CD4-positive, alpha-beta T cell treated with Interleukin-2 at 100 ng/mL for 4 hours (primary cell): ENCODE measurements at regions not wholly inside any gene's neighbourhood (a gene's known extent, or its start where the extent isn't known, plus 50 kb on each side); places are given as distances from the start of the nearest gene placed in this dataset.
"Not testable (repeated sequence)": the region's sequence is repeated elsewhere in the genome, so short reads cannot be mapped to it uniquely, and the experiment has no call there.

ENCODE experiments used
- DNase-seq: peaks from one replicate; pipeline ENCODE4 v3.0.0-alpha.2; 2020; ENCODE audit warnings: low spot score

- no peak for DNase-seq
Observed at GRCh38 chr2:8558096-8558495, 123.8 kb upstream of the ID2 start.

GRCh38 chr2:8558956-8559355 is 122.9 kb upstream of the ID2 start:
- DNase-seq = no peak

GRCh38 chr2:8559805-8560204 is 122.1 kb upstream of the ID2 start:
- no peak for DNase-seq

DNA sequence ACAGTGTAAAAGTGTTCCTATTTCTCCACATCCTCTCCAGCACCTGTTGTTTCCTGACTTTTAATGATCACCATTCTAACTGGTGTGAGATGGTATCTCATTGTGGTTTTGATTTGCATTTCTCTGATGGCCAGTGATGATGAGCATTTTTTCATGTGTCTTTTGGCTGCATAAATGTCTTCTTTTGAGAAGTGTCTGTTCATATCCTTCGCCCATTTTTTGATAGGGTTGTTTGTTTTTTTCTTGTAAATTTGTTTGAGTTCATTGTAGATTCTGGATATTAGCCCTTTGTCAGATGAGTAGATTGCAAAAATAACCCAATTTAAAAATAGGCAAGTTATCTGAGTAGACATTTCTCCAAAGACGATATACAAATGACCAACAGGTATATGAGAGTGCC is 120.2 kb upstream of the ID2 start:
- not testable (repeated sequence) for DNase-seq

DNA sequence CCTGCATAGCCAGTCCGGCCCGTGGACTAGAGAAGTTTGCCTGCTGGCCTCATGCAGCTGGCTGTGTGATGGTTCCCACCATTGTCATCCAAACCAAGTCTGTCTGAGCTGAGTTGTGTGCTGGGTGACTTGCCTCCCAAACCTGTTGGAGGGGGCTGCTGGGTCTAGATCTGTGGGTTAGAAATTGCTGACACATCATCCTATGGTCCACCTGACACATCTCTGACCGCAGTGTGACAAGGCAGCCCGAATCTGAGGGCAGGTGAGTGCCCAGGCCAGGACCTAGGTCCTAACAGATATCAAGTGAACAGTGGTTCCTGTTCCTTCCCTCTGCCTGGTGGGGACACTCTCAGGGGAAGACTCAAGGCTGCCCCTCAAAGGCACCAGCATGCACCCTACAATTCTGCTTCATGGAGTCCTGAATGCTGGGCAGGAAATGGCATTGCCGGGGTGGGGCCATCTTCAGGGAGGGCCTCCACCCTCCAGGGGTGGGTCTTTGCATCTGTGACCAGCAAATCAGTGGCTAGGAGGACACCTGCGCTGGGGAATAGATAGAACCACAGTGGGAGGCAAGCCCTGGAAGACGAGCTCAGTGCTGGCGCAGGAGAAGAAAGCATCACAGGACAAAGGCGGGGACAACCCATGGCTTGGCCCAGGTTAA is 117.9 kb upstream of the ID2 start:
- DNase-seq = no peak

- DNase-seq = no peak
Observed at GRCh38 chr2:8564475-8564874, 117.4 kb upstream of the ID2 start.

GRCh38 chr2:8565399-8566154 is 116.3 kb upstream of the ID2 start:
- DNase-seq = no peak

DNA sequence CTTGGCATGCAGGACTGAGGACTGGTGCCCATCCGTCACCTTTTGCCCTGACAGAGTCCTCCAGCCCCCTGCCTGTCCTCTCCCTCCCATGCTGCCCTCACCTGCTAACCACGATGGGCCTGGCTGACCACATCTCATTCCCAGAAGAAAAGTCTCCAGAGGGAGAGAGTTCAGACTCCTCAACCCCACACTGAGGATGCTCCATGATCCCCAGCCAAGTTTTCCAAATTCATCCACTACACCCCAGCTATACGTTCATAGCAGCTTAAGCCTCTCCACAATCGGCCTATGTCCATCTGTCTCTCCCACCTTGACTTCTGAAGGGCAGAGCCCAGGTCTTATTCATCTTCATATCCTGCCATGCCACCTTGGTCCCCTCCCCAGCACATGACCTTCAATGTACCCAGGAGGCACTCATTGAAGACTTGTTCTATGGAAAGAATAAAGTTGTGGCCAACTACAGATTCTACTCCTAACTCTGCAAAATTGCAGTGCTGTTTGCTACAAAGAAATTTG is 115.6 kb upstream of the ID2 start:
- DNase-seq = no peak

GRCh38 chr2:8566774-8567468 is 114.9 kb upstream of the ID2 start:
- DNase-seq = no peak

DNA sequence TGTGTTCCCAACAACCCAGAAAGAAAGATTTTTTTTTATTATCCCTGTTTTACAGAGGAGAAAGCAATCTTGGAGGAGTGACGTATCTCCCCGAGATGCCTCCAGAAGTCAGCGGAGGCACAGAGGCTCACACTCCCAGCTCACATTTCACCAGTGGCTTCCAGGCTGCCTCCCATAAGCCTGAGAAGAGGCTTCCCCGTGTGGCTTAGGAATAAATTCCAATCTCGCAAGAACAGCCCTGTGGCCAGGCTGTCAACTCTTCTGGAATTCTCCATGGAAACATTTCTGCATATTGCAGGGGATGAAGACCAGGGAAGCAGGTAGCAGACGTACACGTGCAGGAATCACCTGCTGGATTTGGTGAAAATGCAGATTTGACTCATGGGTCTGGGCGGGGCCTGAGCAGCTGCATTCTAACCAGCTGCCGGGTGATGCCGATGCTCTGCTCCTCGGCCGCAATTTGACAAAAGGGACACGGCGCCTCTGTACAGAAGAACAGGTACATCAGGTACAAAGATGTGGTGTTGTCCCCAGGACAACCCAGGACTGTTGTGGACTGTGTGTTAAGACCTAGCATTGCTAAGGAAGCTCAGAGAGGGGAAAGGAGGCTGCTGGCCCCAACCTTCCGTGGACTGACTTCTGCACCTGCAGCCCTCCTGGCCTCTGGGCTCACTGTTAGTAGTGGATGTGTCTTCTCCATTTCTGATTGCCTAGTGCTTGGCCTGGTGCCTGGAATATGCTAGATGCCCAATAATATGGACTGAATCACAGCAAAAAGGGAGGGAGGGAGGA is 114.2 kb upstream of the ID2 start:
- no peak for DNase-seq

DNA sequence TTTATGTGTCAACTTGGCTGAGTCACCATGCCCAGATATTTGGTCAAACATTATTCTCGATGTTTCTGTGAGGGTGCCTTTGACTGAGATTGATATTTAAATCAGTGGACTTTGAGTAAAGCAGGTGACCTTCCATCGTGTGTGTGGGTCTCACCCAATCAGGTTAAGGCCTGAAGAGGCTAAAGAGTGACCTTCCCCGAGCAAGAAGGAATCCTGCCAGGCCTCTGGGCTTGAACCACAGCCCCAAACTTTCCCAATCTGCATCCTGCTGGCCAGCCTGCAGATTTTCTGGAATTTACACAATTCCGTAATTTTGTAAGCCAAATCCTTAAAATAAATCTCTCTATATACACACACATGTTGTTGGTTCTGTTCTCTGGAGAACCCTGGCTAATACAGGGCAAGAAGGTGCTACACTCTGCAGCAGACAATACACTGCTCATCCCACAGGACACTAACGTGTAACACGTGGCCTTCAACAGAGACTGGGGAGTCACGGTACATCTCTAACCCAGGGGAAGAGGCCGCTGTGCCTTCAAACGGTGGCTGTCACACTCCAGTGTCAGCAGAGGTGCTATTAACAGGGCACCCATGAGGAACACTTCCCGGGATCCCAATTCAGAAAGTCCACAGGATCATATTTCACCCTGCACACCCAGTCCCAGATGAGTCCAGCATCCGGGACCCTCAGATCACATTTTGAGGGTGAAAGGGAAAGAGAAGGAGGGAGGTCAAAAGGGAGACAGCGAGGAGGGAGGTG is 113.1 kb upstream of the ID2 start:
- DNase-seq = no peak

GRCh38 chr2:8569332-8569930 is 112.4 kb upstream of the ID2 start:
- no peak for DNase-seq

DNA sequence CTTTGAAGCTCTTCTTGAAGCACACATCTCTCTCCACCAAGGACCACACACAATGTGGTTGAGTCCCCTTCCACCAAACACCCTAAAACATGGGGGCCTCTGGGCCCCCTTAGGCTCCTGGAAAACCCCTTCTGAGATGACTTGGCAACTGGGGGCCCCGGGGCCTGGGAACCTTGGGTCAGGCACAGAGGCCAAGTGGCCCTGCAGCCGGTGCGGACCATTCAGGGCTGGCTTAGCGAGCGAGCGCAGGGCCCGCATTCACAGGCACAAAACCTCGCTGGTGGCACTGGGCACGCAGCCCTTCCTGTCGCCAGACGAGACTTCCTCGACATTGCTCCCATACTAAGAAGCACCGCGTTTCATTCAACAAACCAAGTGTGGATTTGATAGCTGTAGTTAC is 111.2 kb upstream of the ID2 start:
- no peak for DNase-seq

GRCh38 chr2:8571301-8571791 is 110.5 kb upstream of the ID2 start:
- DNase-seq = no peak

GRCh38 chr2:8571792-8572499 is 109.9 kb upstream of the ID2 start:
- DNase-seq = no peak

DNA sequence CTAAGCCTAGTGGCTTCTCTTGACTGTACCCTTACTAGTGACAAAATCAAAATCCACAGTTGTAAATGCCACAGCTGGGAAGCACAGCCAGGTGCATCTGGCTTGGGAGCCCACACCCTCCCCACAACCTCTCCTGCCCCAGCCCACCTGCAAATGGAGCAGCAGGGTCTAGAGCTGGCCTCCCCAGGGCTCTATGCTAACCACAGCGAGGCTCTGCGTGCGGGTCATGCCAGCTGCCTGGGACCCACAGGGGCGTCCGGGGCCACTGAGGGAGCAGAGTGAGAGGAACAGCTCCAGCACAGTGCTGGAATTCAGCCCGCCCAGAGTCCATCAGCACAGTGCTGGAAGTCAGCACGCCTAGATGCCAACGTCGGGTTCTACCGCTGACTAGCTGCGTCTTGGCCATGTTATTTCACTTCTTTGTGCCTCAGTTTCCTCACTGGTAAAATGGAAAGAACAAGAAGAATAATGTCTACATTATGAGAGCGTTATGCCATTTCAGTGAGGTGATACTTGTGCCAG is 109.1 kb upstream of the ID2 start:
- DNase-seq = no peak

DNA sequence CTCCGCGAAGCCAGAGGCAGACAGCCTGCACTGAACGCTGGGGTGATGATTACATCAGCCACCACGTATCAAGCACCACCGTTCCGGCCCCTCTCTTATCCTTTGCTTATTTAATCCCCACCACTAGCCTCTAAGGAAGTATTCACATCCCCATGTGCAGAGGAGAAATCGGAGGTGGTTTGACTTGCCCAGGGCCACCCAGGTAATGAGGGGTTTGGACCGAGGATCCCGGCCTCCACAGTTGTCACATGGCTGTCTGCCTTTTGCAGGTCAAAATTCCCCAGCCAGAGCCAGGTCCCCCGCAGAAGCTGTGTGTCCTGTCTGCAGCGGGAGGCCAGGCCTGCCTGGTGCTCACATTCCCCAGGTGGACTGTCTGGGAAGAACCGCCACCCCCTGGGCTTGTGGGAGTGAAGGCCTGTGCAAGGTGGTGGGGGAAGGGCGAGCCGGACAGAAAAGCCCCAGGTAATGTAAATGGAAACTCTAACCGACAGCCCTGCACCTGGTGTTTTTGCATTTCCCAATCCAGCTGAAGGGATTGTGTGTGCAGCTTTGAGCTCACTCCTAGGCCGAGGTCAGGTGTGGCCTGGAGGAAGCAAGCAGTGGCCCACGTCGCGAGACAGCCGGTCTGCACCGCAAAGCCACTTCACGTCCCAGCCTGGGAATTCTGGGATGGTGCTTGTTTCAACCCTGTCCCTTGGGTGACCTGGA is 108.5 kb upstream of the ID2 start:
- DNase-seq = no peak

- no peak for DNase-seq
Observed at GRCh38 chr2:8573942-8574195, 108.0 kb upstream of the ID2 start.

DNA sequence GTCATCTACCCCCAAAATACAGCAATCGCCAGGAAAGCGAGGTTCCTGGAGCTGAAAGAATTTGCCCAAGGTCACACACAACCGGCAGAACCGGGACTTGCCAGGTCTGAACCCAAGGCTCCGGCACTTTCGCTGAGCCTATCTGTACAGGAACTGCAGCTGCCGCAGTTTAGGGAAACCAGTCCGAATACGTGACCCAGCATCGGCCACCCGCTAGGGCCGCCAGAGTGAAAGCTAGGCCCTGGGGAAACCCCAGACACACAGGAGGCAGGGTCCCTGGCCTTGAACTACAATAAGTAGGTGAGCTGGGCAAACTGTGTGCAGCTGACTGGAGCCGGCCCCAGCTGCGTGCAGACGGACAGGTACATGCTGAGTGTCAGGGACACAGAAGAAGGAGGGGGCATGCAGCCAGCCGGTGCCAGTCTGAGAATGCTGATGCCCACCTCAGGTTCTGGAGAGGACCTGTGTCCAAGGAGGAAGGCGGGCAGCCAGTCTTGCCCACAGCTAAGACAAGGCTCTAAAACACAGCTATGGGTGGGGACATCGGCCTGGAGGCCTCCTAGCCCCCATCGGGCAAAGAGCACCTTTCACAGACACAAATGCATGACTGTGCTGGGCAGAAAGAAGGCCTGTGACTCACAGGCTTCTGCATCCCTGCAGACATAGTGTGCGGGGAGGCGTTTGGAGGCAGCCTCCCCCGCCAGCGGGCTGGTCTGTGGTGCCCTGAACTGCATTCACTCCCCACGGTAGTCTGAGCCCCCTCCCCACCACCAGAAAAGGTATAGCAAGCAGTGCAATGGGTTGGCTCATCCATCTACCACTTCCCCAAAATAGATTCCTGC is 107.4 kb upstream of the ID2 start:
- no peak for DNase-seq
